ENCODE measurements at regions not wholly inside any gene's neighbourhood (a gene's known extent, or its start where the extent isn't known, plus 50 kb on each side); places are given as distances from the start of the nearest gene placed in this dataset.

GRCh38 chr3:104629038-104629437 lies 737.7 kb upstream of the ALCAM start:
- H3K9me3 ChIP-seq (ENCODE audit: low read depth, low read length) = no peaks in the 10 kb centered on the region
- H2AFZ ChIP-seq (ENCODE audit: low read length) = peak overlapping the region; percentile 62
- H3K27me3 ChIP-seq (ENCODE audit: insufficient read depth, low read length) = no peaks in the 10 kb centered on the region
- peak overlapping the region; percentile 68 for H3K27ac ChIP-seq (ENCODE audit: low read depth, low read length)
- no peak overlapping the region for H3K4me3 ChIP-seq (ENCODE audit: insufficient read depth, low read length)
- no peaks in the 10 kb centered on the region for H4K20me1 ChIP-seq (ENCODE audit: insufficient read depth, low read length)
- H3K4me1 ChIP-seq (ENCODE audit: insufficient read depth, low read length) = peaks cover 19% of the 10 kb centered on the region
- peak; percentile 89 for DNase-seq (ENCODE audit: insufficient read length, low spot score, missing footprints)
- H3K4me2 ChIP-seq (ENCODE audit: insufficient read depth, low read length) = peak overlapping the region; percentile 69
- TF ChIP-seq CTCF (IDR thresholded peaks at IDR 0.05; ENCODE audit: extremely low read depth, low read depth, low read length) = no peak
- H3K79me2 ChIP-seq (ENCODE audit: insufficient read depth, low read length) = no peaks in the 10 kb centered on the region
- H3K36me3 ChIP-seq (ENCODE audit: insufficient read depth, low read length) = no peaks in the 10 kb centered on the region

GRCh38 chr3:104631254-104631653 lies 735.5 kb upstream of the ALCAM start:
- H4K20me1 ChIP-seq (ENCODE audit: insufficient read depth, low read length) = no peaks in the 10 kb centered on the region
- no peak for DNase-seq (ENCODE audit: insufficient read length, low spot score, missing footprints)
- H3K27me3 ChIP-seq (ENCODE audit: insufficient read depth, low read length) = no peaks in the 10 kb centered on the region
- H2AFZ ChIP-seq (ENCODE audit: low read length) = no peak overlapping the region
- peaks cover 19% of the 10 kb centered on the region for H3K4me1 ChIP-seq (ENCODE audit: insufficient read depth, low read length)
- H3K4me3 ChIP-seq (ENCODE audit: insufficient read depth, low read length) = no peak overlapping the region
- TF ChIP-seq CTCF (IDR thresholded peaks at IDR 0.05; ENCODE audit: extremely low read depth, low read depth, low read length) = no peak
- no peaks in the 10 kb centered on the region for H3K9me3 ChIP-seq (ENCODE audit: low read depth, low read length)
- no peaks in the 10 kb centered on the region for H3K36me3 ChIP-seq (ENCODE audit: insufficient read depth, low read length)
- H3K4me2 ChIP-seq (ENCODE audit: insufficient read depth, low read length) = no peak overlapping the region
- H3K27ac ChIP-seq (ENCODE audit: low read depth, low read length) = no peak overlapping the region
- H3K79me2 ChIP-seq (ENCODE audit: insufficient read depth, low read length) = no peaks in the 10 kb centered on the region

GRCh38 chr3:104632521-104632920 lies 734.2 kb upstream of the ALCAM start:
- Histone ChIP-seq H3K27ac (ENCODE audit: low read depth, low read length) (no peak overlapping the region), H3K4me2 (ENCODE audit: insufficient read depth, low read length) (no peak overlapping the region), H3K4me1 (ENCODE audit: insufficient read depth, low read length) (peaks cover 19% of the 10 kb centered on the region), H3K27me3 (ENCODE audit: insufficient read depth, low read length) (no peaks in the 10 kb centered on the region), H3K36me3 (ENCODE audit: insufficient read depth, low read length) (no peaks in the 10 kb centered on the region), H3K4me3 (ENCODE audit: insufficient read depth, low read length) (no peak overlapping the region), H3K79me2 (ENCODE audit: insufficient read depth, low read length) (no peaks in the 10 kb centered on the region), H4K20me1 (ENCODE audit: insufficient read depth, low read length) (no peaks in the 10 kb centered on the region), H2AFZ (ENCODE audit: low read length) (no peak overlapping the region), H3K9me3 (ENCODE audit: low read depth, low read length) (no peaks in the 10 kb centered on the region)
- no peak for DNase-seq (ENCODE audit: insufficient read length, low spot score, missing footprints)
- TF ChIP-seq CTCF (IDR thresholded peaks at IDR 0.05; ENCODE audit: extremely low read depth, low read depth, low read length) = no peak

- no peak for TF ChIP-seq CTCF (IDR thresholded peaks at IDR 0.05; ENCODE audit: extremely low read depth, low read depth, low read length)
- Histone ChIP-seq H3K4me3 (ENCODE audit: insufficient read depth, low read length) (no peak overlapping the region), H3K27ac (ENCODE audit: low read depth, low read length) (no peak overlapping the region), H3K79me2 (ENCODE audit: insufficient read depth, low read length) (no peaks in the 10 kb centered on the region), H3K4me2 (ENCODE audit: insufficient read depth, low read length) (no peak overlapping the region), H4K20me1 (ENCODE audit: insufficient read depth, low read length) (no peaks in the 10 kb centered on the region), H3K27me3 (ENCODE audit: insufficient read depth, low read length) (no peaks in the 10 kb centered on the region), H3K9me3 (ENCODE audit: low read depth, low read length) (no peaks in the 10 kb centered on the region), H2AFZ (ENCODE audit: low read length) (no peak overlapping the region), H3K4me1 (ENCODE audit: insufficient read depth, low read length) (peaks cover 19% of the 10 kb centered on the region), H3K36me3 (ENCODE audit: insufficient read depth, low read length) (no peaks in the 10 kb centered on the region)
- no peak for DNase-seq (ENCODE audit: insufficient read length, low spot score, missing footprints)
Measured at GRCh38 chr3:104632947-104633346, 733.8 kb upstream of the ALCAM start.

Measured in osteoblast (primary cell).